DMS53 (cell line): ENCODE measurements at regions not wholly inside any gene's neighbourhood (a gene's known extent, or its start where the extent isn't known, plus 50 kb on each side); places are given as distances from the start of the nearest gene placed in this dataset.
"Not testable (repeated sequence)": the region's sequence is repeated elsewhere in the genome, so short reads cannot be mapped to it uniquely, and the experiment has no call there.

Experiments used
- DNase-seq: peaks from one replicate; lab custom pipeline; 2025; lab: John Stamatoyannopoulos, UW

GRCh38 chr18:1488394-1488793 is 583.7 kb downstream of the ADCYAP1 start:
- DNase-seq: peak; percentile 52

GRCh38 chr18:1488957-1489356 is 584.3 kb downstream of the ADCYAP1 start:
- peak; percentile 92 for DNase-seq

GRCh38 chr18:1495387-1495786 is 590.7 kb downstream of the ADCYAP1 start:
- peak; percentile 27 for DNase-seq

GRCh38 chr18:1496096-1496495 is 591.4 kb downstream of the ADCYAP1 start:
- no peak for DNase-seq

GRCh38 chr18:1498216-1498615 is 593.5 kb downstream of the ADCYAP1 start:
- DNase-seq: no peak

- peak; percentile 81 for DNase-seq
Measured at GRCh38 chr18:1499265-1499664, 594.6 kb downstream of the ADCYAP1 start.

- no peak for DNase-seq
Measured at GRCh38 chr18:1503847-1504246, 599.2 kb downstream of the ADCYAP1 start.

GRCh38 chr18:1505856-1506255 is 601.2 kb downstream of the ADCYAP1 start:
- DNase-seq: no peak

GRCh38 chr18:1510542-1511179 is 606.0 kb downstream of the ADCYAP1 start:
- DNase-seq: no peak

GRCh38 chr18:1511619-1512311 is 607.1 kb downstream of the ADCYAP1 start:
- DNase-seq: peak; percentile 86

GRCh38 chr18:1513519-1513918 is 608.8 kb downstream of the ADCYAP1 start:
- peak; percentile 79 for DNase-seq

GRCh38 chr18:1521588-1522248 is 617.0 kb downstream of the ADCYAP1 start:
- DNase-seq: peak; percentile 82

GRCh38 chr18:1522249-1522615 is 617.6 kb downstream of the ADCYAP1 start:
- no peak for DNase-seq

GRCh38 chr18:1526991-1527390 is 622.3 kb downstream of the ADCYAP1 start:
- no peak for DNase-seq

- DNase-seq: no peak
Measured at GRCh38 chr18:1527805-1528204, 623.1 kb downstream of the ADCYAP1 start.

GRCh38 chr18:1528447-1528846 is 623.8 kb downstream of the ADCYAP1 start:
- DNase-seq: no peak

- DNase-seq: peak; percentile 23
Measured at GRCh38 chr18:1528964-1529509, 624.4 kb downstream of the ADCYAP1 start.

- DNase-seq: no peak
Measured at GRCh38 chr18:1530650-1531049, 626.0 kb downstream of the ADCYAP1 start.

GRCh38 chr18:1539276-1539675 is 634.6 kb downstream of the ADCYAP1 start:
- no peak for DNase-seq

- DNase-seq: no peak
Measured at GRCh38 chr18:1541478-1541877, 636.8 kb downstream of the ADCYAP1 start.

GRCh38 chr18:1542230-1542774 is 637.6 kb downstream of the ADCYAP1 start:
- DNase-seq: no peak

- DNase-seq: no peak
Measured at GRCh38 chr18:1544016-1544415, 639.3 kb downstream of the ADCYAP1 start.

GRCh38 chr18:1557711-1558110 is 653.0 kb downstream of the ADCYAP1 start:
- not testable (repeated sequence) for DNase-seq
